GM19025 (cell line): ENCODE measurements at regions not wholly inside any gene's neighbourhood (a gene's known extent, or its start where the extent isn't known, plus 50 kb on each side); places are given as distances from the start of the nearest gene placed in this dataset.
"Not testable (repeated sequence)": the region's sequence is repeated elsewhere in the genome, so short reads cannot be mapped to it uniquely, and the experiment has no call there.

ENCODE experiments used
- ATAC-seq: cut with Tn5 transposase; IDR thresholded peaks from one replicate; pipeline ENCODE4 v1.9.1; 2021; ENCODE audit warnings: mild to moderate bottlenecking, low read depth, moderate library complexity; ENCODE audit not compliant: unreplicated experiment

DNA sequence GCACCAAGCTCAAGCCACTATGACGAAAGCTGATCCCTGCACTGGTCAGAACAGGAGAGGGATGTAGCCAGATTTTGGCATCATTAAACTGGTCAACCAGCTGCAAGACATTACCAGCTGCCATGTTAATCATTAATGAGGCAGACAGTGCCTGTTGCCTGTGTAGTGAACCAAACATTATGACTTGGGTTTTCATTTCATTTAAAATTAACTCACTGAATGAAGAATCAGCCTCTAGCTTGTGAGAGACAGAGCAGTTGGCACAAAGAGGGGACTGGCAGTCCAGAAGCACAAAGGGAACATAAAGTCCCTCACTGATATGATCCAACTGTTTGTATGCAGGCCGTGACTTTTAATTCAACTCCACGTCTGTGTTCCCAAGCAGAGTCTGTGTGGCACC lies 318.9 kb downstream of the SEC16B start:
- ATAC-seq, result peak; percentile 43

- no peak for ATAC-seq
These were observed 321.1 kb downstream of the SEC16B start for GRCh38 chr1:177648731-177649265.

GRCh38 chr1:177648138-177648537 lies 321.7 kb downstream of the SEC16B start:
- no peak for ATAC-seq

GRCh38 chr1:177646757-177647730 lies 322.8 kb downstream of the SEC16B start:
- ATAC-seq, result peak; percentile 46

DNA sequence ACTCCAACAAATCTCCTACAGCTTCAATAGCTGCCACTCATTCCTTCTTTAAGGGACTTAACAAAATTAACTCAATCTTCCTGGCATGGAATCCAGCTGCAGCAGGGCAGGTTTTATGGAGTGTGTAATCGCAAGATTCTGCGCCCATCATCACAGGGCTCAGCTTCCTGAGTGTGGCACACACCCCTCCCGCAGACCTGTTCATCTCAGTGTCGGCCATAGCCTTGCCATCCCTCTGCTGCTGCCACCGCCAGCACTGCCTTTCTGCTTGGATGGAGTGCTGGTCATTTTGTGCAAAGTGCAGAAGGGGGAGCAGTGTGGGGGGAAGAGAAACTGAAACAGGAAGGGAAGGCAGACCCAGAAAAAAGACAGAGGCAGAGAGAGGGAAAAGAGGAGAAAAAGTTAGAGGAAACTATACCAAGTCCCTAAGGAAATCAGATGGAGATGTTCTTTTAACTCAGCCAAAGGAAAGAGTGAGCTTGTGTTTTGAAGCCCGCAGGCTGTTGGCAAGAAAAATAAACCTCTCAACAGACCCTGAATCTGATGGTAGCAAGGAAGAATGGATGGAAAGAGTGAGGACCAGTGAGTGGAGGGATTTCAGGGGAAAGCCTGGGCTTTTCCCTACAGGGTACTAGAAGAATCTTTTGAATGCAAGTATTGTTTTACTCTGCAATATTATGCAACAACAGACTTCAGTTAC lies 324.2 kb downstream of the SEC16B start:
- no peak for ATAC-seq

- ATAC-seq, result no peak
These were observed 329.2 kb downstream of the SEC16B start for GRCh38 chr1:177640687-177641086.

GRCh38 chr1:177634151-177634550 lies 335.7 kb downstream of the SEC16B start:
- ATAC-seq, result not testable (repeated sequence)

GRCh38 chr1:177632923-177633615 lies 336.8 kb downstream of the SEC16B start:
- ATAC-seq, result no peak

DNA sequence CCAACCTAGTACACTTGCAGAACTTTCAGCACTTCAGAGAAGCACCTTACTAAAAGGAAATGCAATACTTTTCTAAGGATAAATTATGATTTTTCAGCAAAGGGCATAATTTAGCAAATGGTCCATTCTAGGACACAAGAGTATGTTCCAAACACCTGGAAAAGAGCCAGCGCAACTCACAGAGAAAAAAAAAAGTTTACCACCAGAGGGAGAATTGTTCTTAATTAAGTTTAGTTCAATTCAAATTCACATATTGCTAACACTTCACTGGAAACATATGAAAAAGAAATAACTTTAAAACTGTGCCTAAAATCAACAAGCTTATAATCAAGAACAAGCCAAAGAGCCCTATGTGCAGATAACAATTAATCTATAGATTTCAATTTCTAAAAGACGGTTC lies 338.1 kb downstream of the SEC16B start:
- no peak for ATAC-seq

DNA sequence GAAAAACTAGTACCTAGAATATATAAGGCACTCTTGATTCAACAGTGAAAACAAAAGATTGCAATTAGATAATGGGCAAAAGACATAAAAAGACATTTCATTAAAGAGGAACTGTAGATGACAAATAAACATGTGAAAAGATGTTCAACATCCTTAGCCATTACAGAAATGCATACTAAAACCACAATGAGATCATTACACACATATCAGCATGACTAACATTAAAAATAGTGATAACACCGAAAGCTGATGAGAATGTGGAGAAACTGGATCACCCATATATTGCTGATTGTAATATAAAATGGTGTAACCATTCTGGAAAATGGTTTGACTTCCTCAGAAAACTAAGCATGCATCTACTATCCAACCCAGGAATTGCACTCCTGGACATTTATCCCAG lies 340.3 kb downstream of the SEC16B start:
- ATAC-seq, result no peak

- ATAC-seq, result no peak
These were observed 342.5 kb downstream of the SEC16B start for GRCh38 chr1:177627148-177627910.

- ATAC-seq, result no peak
These were observed 349.1 kb downstream of the SEC16B start for GRCh38 chr1:177620636-177621190.

DNA sequence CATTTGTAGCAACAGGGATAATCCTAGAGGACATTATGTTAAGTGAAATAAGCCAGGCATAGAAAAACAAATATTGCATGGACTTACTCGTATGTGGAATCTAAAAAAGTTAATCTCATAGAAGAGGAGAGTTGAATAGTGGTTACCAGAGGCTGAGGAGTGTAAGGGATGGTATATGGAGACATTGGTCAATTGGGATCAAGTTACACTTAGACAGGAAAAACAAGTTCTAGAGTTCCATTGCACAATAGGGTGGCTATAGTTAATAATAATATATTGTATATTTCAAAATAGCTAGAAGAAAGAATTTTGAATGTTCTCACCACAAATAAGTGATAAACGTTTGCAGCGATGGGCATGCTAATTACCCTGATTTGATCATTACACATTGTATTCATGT lies 354.6 kb downstream of the SEC16B start:
- ATAC-seq, result no peak

GRCh38 chr1:177611402-177611801 lies 358.5 kb downstream of the SEC16B start:
- no peak for ATAC-seq

DNA sequence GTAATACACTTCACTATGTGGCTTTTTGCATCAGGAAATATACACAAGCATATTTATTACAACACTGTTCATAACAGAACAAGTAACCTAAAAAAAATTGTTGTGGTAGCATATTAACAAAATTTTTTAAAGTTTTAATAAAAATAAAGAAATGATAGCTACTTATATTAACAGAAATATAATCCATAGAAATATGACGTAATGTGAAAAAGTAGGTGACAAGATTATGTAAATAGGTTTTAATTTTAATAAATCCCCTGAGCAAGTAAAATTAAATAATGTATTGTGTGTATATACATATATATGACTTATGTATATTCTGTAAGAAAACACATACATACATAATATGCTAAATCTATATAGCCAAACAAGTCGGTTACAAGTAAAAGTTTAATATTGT lies 359.9 kb downstream of the SEC16B start:
- ATAC-seq, result no peak

- ATAC-seq, result no peak
These were observed 368.9 kb downstream of the SEC16B start for GRCh38 chr1:177600936-177601335.

DNA sequence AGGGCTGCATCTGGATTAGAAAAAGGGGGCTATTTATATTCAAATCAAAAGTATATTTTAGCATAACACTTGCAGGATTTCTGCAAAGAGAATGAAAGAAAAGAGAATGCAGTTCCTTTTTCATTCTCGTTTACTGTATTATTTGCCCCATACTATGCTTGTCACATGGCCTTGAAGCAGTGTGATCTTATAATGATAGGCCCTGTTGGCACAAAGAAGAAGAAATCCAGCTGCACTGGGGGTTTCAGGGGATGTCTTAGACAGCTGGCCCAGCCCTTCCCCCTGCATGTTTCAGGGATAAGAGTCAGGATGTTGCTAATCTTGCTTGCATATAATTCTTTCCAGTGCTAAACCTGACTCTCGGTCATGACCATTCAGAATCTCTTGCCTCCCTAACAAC lies 369.5 kb downstream of the SEC16B start:
- ATAC-seq, result no peak

DNA sequence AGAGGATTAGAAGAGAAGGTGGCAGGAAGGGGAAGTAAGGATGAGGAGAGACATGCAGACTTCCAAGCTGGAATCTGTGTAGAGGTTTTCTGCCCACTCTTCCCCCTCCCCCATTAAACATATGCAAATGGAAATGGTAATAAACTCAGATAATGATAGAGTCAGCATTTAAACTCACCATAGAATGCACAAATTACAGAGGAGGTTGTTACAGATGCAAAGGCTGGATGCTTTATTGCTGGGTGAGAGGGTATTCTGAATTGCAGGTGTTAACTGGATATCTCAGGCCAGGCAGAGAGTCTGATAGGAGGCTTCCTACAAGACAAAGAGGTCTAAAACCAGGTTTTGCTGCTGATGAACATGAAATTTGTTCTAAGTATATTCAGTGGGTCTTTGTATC lies 372.5 kb downstream of the SEC16B start:
- ATAC-seq, result no peak

DNA sequence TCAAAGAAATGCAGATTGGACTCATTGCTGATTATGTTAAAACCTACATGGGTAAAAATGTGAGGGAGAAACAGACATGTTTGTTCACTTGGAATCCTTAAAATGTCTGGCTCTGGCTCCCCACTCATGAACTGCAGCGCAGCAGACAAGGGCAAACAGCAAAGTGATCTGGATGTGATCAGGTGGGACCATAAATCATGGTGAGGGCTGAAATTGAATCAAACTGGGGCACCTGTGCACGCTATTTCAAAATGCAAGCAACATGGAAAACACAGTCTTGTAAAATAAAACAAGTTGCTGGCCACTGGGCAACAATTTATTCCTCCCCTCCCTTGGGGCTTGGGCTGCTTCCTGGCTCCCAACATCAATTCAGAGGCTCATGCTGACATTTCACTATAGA lies 373.4 kb downstream of the SEC16B start:
- no peak for ATAC-seq

GRCh38 chr1:177593105-177593504 lies 376.8 kb downstream of the SEC16B start:
- no peak for ATAC-seq
